ENCODE measurements at regions not wholly inside any gene's neighbourhood (a gene's known extent, or its start where the extent isn't known, plus 50 kb on each side); places are given as distances from the start of the nearest gene placed in this dataset.

DNA sequence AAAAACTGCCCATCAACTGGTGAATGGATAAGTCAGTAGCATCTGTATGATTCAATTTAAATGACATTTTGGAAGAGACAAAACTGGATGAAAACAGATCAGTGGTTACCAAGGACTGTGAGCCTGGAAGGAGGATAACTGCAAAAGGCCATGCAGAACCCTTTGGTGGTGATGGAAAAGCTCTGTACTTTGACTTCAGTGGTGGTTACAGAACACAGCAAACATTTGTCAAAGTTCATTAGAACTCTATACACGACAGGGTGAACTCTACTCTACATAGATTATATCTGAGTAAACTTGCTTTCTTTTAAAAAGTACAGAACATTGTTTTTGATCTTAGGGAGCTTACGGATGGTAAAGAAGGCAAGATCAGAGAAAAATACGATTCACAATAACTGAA, 111.9 kb upstream of the HTR1E start:
- no peak overlapping the region for H3K27ac ChIP-seq
- intact Hi-C loops (cut with DNase I): no loop called here

DNA sequence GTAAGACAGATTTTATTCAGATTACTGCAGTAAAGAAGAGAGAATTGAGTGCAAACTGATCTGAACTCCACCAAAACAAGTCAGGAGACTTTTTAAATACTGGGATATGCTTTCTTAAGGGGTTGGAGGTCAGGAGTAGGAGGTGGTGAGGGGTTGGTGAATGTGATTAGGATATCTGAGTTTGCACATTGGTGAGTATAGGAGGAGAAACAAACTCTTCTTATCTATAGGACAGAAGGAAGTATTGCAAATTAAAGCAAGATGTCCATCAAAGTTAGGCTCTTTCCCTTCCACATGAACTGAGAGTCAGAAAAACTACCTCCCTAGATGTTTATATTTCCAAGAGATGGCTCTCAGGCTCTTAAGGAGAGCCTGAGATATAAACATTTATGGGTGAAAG, 114.6 kb upstream of the HTR1E start:
- Histone ChIP-seq H3K9me3 (no peaks in the 10 kb centered on the region), H3K27me3 (ENCODE audit: insufficient read depth in 3 of 3, low read length in 2 of 3) (no peaks in the 10 kb centered on the region), H3K27ac (no peak overlapping the region), H3K4me3 (no peak overlapping the region), H3K4me1 (no peaks in the 10 kb centered on the region), H3K36me3 (ENCODE audit: insufficient read depth in 1 of 2, low read depth in 1 of 2) (no peaks in the 10 kb centered on the region)
- intact Hi-C loops (cut with DNase I): no loop called here
- TF ChIP-seq, protein P1, sequence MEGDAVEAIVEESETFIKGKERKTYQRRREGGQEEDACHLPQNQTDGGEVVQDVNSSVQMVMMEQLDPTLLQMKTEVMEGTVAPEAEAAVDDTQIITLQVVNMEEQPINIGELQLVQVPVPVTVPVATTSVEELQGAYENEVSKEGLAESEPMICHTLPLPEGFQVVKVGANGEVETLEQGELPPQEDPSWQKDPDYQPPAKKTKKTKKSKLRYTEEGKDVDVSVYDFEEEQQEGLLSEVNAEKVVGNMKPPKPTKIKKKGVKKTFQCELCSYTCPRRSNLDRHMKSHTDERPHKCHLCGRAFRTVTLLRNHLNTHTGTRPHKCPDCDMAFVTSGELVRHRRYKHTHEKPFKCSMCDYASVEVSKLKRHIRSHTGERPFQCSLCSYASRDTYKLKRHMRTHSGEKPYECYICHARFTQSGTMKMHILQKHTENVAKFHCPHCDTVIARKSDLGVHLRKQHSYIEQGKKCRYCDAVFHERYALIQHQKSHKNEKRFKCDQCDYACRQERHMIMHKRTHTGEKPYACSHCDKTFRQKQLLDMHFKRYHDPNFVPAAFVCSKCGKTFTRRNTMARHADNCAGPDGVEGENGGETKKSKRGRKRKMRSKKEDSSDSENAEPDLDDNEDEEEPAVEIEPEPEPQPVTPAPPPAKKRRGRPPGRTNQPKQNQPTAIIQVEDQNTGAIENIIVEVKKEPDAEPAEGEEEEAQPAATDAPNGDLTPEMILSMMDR (IDR thresholded peaks at IDR 0.05): no peak
- DNase-seq: no peak
- no peak for ATAC-seq

More for the DNA sequence above, 111.9 kb upstream of the HTR1E start:
- ATAC-seq (no peak), DNase-seq (no peak)
- 65 to 70% (median 69%) methylated on average over 3 of the region's 3 CpGs for WGBS, 3 donors
- H3K4me1 ChIP-seq: no peaks in the 10 kb centered on the region
- H3K27me3 ChIP-seq (ENCODE audit: insufficient read depth in 3 of 3, low read length in 2 of 3): no peaks in the 10 kb centered on the region
- no peaks in the 10 kb centered on the region for H3K9me3 ChIP-seq
- no peaks in the 10 kb centered on the region for H3K36me3 ChIP-seq (ENCODE audit: insufficient read depth in 1 of 2, low read depth in 1 of 2)
- no peak overlapping the region for H3K4me3 ChIP-seq
- TF ChIP-seq, protein P1 (IDR thresholded peaks at IDR 0.05): no peak

DNA sequence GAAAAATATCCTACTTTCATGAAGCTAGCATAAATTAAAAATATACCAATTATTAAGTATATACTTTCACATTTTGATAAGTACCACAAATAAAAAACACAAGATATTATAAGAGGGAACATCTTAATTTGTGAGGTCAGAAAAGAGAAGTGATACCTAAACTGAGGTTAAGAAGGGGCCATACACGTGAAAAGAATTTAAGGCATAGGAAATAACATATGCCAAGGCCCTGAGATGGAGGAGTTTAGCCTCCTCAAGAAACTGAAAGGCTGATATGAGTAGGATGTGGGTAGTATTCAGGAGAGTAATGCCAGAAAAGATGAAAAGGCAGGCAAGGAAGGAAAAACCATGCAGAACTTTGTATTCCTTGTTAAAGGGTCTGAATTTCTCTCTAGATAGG, 116.6 kb upstream of the HTR1E start:
- 19 to 26% (median 24%) methylated on average over 1 of the region's 1 CpG for WGBS, 3 donors
- Histone ChIP-seq H3K36me3 (ENCODE audit: insufficient read depth in 1 of 2, low read depth in 1 of 2) (no peaks in the 10 kb centered on the region), H3K27ac (no peak overlapping the region), H3K4me1 (no peaks in the 10 kb centered on the region), H3K27me3 (ENCODE audit: insufficient read depth in 3 of 3, low read length in 2 of 3) (no peaks in the 10 kb centered on the region), H3K4me3 (no peak overlapping the region), H3K9me3 (no peaks in the 10 kb centered on the region)
- intact Hi-C loops (cut with DNase I): no loop called here
- ATAC-seq (no peak), DNase-seq (no peak)
- TF ChIP-seq, protein P1 (IDR thresholded peaks at IDR 0.05): no peak

DNA sequence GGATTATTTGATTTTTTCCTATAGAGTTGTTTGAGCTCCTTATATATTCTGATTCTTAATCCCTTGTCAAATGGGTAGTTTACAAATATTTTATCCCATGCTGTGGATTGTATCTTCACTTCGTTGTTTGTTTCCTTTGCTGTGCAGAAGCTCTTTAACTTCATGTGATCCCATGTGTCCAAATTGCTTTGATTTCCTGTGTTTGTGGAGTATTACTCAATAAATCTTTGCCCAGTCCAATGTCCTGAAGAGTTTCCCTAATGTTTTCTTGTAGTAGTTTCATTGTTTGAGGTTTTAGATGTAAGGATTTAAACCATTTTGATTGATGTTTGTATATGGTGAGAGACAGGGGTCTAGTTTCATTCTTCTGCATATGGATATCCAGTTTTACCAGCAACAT, 143.7 kb upstream of the HTR1E start:
- ATAC-seq (no peak), DNase-seq (no peak)
- TF ChIP-seq, protein P1 (IDR thresholded peaks at IDR 0.05): no peak
- H3K4me3 ChIP-seq: no peak overlapping the region
- intact Hi-C loops (cut with DNase I): no loop called here
- H3K36me3 ChIP-seq (ENCODE audit: insufficient read depth in 1 of 2, low read depth in 1 of 2): no peaks in the 10 kb centered on the region
- H3K4me1 ChIP-seq: no peaks in the 10 kb centered on the region
- 52 to 59% (median 59%) methylated on average over 1 of the region's 1 CpG for WGBS, 3 donors
- no peak overlapping the region for H3K27ac ChIP-seq
- no peaks in the 10 kb centered on the region for H3K9me3 ChIP-seq
- H3K27me3 ChIP-seq (ENCODE audit: insufficient read depth in 3 of 3, low read length in 2 of 3): no peaks in the 10 kb centered on the region

DNA sequence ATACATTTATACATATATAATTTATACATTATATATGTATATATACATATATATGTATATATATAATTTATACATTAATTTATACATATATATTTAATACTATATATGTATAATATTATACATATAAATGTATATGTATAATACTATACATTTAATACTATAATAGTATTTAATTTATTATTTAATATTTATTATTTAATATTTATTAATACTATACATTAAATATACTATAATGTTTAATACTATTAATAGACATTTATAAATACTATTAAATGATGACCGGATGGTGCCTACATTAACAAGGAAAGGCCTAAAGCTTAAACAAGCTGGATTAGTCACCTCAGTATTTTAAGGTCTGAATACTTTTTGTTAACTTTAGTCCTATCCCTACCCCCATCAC, 145.9 kb upstream of the HTR1E start:
- Histone ChIP-seq H3K36me3 (ENCODE audit: insufficient read depth in 1 of 2, low read depth in 1 of 2) (no peaks in the 10 kb centered on the region), H3K4me1 (no peaks in the 10 kb centered on the region), H3K27me3 (ENCODE audit: insufficient read depth in 3 of 3, low read length in 2 of 3) (no peaks in the 10 kb centered on the region), H3K4me3 (no peak overlapping the region), H3K27ac (no peak overlapping the region), H3K9me3 (no peaks in the 10 kb centered on the region)
- ATAC-seq (no peak), DNase-seq (no peak)
- intact Hi-C loops (cut with DNase I): no loop called here
- TF ChIP-seq, protein P1 (IDR thresholded peaks at IDR 0.05): no peak
- WGBS, 3 donors: 90 to 97% (median 95%) methylated on average over 1 of the region's 1 CpG

Data from psoas muscle (tissue), 7 donors.